HG02970 (cell line): ENCODE measurements at regions not wholly inside any gene's neighbourhood (a gene's known extent, or its start where the extent isn't known, plus 50 kb on each side); places are given as distances from the start of the nearest gene placed in this dataset.

Experiments used
- ATAC-seq: cut with Tn5 transposase; IDR thresholded peaks from one replicate; pipeline ENCODE4 v1.9.1; 2021; ENCODE audit warnings: mild to moderate bottlenecking, moderate library complexity, moderate number of reproducible peaks; ENCODE audit not compliant: unreplicated experiment, low FRiP score

GRCh38 chr2:128368437-128369107 is 49.9 kb upstream of the HS6ST1 start:
- ATAC-seq, result no peak

DNA sequence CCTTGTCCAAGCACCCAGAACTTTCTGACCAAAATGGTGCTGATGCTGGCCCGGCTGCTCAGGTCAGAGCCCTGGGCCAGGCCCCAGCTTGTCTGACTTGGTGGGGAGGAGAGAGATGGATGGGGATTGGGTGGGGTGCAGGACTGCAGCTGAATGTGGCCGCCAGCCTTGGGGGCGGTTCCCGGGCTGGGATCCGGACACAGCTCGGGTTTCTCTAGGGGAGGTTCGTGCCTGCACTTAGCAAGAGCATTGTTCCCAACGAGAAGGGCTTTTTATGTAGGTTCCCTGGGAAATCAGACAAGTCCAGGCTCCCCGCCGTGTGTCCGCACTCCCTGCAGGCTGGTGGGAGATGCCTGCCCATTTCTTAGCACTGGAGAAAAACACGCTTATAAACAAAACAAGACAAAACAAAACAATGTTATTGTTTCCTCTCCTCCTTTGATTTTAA is 50.5 kb upstream of the HS6ST1 start:
- ATAC-seq, result no peak

DNA sequence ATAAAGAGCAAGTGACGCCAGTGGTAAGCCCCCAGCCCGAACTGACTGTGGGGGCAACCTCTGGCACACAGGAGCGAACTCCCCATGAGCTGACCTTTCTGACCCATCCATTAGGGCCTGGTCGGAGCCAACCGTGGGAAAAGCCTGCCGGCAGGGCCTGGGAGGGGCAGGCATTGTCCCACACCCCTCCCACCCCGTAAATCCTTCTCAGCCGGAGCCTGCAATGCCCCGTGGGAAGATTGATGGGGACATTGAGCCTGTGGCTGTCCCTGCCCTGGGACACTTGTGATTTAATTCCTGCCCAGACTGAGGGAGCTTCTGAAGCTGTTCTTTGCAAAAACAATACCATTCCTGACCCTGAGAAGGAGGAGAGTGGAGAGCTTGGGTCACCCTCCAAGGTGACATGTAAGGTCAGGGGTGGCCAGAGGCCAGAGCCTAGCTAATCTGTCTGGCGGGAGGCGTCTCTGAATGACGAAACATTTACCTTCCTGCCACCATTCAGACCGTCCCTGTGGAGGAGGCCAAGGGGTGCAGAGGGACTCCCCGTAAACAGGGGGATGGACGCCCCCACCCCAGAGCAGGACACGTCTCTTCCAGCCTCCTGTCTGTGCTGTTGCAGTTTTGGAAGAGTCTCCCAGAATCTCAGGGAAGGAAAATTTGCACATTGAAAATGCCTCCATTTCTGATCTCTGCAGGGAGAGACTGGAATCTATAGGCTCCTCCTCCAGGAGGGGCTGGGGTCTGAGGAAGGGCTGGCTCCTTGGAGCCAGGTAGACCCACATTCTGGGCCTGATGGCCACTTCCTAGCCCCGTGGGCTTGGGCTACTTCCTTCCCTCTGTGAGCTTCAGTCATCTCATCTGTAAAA is 51.2 kb upstream of the HS6ST1 start:
- no peak for ATAC-seq

- ATAC-seq, result no peak
These were observed 52.0 kb upstream of the HS6ST1 start for GRCh38 chr2:128370468-128371247.

DNA sequence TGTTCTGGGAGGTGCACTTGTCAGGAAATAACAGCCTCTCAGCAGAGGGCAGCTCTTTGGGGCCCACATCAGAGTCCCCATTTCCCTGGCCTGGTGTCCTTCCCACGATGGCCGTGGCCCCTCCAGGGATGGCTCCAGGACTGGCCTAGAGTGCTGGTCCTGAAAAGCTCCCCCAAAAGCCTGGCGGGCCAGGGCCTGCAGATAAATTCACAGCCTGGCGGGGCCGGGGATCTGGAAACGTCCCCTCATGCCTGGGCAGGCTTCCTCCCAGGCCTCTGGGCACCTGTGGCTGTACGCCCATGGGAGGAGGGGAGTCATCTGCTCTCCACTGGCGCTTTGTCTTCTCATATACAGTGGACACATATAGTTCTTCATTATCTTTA is 52.6 kb upstream of the HS6ST1 start:
- no peak for ATAC-seq

DNA sequence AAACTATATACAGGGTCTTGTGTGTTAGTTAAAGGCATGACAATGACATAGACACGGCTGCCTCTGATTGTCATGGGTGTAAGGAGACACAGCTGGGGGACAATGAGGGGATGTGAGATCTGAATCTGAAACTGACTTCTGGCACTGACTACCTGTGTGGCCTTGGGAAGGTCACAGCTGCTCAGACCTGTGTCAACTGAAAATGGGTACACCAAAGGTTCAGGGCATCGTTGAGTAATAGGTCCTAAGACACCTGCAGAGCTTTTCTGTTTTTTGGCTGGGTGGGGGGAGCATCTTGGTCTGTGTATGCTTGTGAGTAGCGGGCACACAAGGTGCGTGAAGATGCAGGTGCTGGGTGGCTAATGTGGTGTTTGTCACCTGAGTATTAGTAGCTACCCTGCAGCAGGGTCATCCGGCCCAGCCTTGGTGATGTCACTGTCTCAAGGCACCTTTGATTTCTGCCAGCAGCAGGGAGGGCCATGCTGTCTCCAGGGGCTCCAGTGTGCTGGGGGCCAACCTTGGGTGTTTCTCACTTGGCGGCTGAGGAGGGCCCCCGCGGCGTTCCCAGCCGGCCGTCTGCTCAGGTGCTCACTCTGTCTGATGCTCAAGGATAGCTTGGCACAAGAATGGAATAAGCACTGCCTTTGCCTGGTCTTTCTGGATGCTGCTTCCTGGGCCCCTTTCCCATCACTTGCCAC is 53.1 kb upstream of the HS6ST1 start:
- no peak for ATAC-seq

- no peak for ATAC-seq
These were observed 54.1 kb upstream of the HS6ST1 start for GRCh38 chr2:128372621-128373341.

DNA sequence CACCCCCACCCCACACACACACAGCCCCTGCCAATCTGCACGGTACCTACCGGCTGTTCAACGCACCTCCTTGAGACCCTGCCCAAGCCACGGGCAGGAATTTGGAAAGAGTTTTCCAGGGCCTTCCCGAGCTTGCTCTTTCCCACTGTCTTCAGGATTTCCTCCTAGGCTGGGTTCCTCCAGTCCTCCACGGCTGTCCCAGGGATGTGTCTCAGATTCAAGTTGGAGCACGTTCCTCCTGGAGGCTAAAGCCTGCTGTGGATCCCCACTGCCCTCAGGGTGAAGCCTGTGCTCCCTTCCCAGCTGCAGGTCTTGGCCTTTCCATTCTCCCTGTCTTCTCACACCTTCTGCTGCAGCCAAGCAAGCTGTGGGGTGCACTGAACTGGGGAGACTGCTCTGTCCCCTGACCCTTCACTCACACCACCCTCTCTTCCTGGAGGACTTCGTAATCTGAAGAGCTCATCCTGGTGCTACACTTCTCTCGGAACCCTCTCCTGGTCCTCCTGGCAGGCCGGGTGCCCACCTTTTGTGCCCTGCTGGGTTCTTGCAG is 54.9 kb upstream of the HS6ST1 start:
- ATAC-seq, result no peak

DNA sequence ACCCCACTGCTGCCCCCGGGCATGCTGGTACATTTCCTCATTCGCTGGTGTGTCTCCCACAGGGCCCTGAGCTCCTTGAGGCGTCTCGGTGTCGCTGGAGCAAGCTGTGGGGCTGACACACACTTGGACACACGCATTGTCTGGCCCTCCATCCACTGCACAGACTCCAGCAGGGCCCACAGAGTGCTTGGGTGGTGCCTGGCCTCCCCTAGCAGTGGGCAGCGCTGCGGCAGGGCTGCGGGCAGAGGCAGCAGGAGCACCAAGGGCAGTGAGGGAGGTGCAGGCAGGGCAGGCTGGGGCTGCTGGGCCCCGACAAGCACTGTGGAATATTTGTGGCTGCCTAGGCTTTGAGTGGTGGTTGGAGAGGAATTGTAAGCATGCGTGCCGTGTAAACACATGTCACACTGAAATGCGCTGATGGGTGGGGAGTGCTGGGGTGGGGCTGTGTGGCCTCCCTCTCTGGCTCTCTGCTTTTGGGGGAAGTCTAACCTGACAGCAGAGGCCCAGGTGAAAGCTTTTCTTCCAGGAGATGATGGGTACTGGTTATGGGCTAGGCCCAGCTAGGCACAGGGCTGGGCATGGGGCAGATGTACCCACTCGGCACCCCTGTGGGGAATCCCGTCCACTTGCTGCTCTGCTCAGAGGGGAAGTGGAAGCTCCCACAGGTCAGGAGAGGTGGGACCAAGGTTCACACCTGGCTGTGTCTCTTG is 55.5 kb upstream of the HS6ST1 start:
- no peak for ATAC-seq

DNA sequence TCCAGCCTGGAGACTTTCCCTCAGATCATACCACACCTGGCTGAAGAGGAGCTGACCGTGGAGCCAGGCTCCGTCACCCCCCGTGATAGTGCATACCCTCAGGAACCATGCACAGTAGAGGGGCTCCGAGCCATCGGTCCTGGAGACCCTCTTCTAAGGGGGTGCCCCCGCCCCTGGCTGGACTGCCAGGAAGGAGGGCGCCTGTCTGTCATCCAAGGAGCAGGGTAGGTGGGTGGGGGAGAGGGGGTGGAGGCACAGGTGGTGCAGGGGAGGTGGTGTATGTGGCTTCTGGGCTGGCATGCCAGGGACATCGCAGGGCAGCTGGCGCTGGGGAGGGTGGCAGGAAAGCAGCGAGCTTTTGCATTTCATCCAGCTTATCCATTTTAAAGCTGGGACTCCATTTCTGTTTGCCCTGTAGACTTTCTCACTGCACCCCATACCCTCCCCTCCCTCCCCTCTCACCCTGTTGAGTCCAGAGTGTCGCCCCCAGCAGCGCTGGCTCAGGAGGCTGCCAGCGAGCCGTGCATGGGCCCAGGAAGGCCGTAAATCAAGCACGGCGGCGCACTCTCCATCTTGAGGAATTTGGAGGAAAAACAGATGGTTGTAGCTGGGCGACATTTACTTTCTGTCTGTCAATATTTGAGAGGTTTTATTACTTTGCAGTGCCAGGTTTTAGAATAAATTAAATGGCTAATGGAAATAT is 56.2 kb upstream of the HS6ST1 start:
- no peak for ATAC-seq

- no peak for ATAC-seq
These were observed 56.8 kb upstream of the HS6ST1 start for GRCh38 chr2:128375454-128375853.

- ATAC-seq, result no peak
These were observed 57.8 kb upstream of the HS6ST1 start for GRCh38 chr2:128376241-128377041.

DNA sequence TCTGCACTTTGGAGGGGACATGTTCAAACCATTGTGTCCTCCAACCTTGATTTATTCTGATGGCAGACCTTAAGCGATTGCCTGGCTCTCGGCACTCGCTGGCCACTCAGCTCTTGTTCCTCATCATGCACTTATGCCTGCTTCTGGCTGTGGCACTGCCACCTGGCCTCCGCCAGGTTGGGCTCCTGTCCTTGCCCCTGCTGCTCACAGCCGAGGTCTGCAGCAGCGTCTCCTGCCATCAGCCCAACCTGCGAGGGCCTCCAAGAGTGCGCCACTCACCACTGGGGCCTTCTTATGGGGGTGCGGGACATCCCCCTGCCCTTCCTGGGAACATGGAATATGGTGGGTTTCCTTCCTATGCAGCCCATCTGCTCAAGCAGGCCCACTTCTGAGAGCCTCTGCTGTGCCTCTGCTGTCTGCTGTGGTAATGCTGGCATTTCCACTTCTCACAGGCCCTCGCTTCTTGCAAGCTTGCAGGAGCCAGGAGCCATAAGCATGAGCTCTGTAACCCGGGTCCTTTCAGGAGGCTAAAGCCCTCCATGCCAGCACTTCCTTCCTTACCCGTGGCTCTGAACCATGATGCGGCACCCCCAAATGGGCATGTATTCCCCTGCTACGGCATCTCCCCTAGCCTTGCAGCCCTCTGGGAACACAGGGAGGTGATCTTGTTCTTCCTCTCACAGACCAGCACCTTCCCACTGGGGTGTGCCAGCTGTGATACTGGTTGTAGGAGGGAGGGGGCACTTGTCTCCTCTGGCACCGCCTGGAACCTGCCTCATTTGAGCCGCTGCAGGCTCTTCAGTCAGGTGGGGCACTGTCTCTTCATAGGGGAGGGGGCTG is 58.6 kb upstream of the HS6ST1 start:
- ATAC-seq, result no peak

GRCh38 chr2:128378231-128379020 is 59.8 kb upstream of the HS6ST1 start:
- ATAC-seq, result no peak

DNA sequence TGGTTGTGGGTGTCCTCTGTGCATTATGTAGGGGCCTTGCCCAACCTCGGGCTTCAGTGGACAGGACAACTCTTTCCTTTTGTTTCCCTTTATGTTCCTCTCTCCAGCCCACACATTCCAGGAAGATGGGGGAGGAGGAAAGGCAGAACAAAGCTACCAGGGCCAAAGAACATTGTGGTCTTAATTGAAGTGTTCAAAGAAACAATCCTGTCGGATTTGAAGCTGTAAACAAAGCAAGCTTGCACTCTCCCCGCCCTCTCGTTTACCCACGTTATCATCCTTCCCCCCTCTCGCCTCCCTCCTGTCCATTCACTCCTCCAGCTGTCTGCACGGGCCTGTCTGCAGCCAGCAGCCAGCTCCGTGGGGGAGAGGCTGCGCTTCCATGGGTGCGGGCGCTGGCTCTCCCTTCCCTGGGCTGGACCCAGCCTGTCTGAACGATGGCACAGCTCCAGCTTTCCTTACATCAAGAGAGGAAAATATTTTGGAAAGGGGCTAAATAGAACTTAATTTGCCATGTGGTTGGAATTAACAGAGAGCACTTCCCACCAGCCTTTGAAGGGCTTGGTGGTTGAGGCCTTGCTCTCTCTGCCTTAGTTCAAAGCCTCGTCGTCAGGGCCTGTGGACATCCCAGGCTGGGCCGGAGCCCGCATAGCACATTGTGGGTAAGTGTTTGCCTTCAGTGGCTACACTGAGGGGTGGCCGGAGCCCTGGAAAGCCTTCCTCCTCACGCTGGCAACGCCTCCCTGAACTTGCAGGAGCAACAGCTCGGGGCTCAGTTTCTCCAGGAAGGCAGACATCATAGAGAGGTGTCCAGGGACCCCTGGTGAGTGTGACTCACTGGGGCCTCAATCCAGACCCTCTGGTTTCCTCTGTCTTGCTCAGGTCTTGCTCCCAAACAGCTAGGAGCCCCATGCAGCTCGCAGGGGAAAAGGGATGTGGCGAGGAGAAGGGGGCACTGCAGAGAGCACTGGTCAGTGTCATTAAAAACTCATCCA is 60.6 kb upstream of the HS6ST1 start:
- ATAC-seq, result no peak
